ENCODE measurements at regions not wholly inside any gene's neighbourhood (a gene's known extent, or its start where the extent isn't known, plus 50 kb on each side); places are given as distances from the start of the nearest gene placed in this dataset.

- Histone ChIP-seq H3K27ac (ENCODE audit: low read depth in 2 of 2, low read length in 1 of 2) (no peak overlapping the region), H3K79me2 (ENCODE audit: insufficient read depth) (no peaks in the 10 kb centered on the region), H3F3A (replicated peaks; ENCODE audit: insufficient read depth) (no peaks in the 10 kb centered on the region), H3K27me3 (ENCODE audit: insufficient read depth) (no peaks in the 10 kb centered on the region), H3K9me3 (no peaks in the 10 kb centered on the region), H3K4me2 (no peak overlapping the region), H3K36me3 (replicated peaks in 1 of 2; ENCODE audit: control insufficient read depth in 1 of 2, insufficient read depth in 2 of 2, low read length in 1 of 2) (no peaks in the 10 kb centered on the region), H4K20me1 (ENCODE audit: insufficient read depth) (no peaks in the 10 kb centered on the region), H3K4me1 (ENCODE audit: control insufficient read depth in 1 of 2, insufficient read depth in 2 of 2, low read depth in 1 of 2, low read length in 1 of 2) (no peaks in the 10 kb centered on the region), H3K4me3 (ENCODE audit: low read depth in 2 of 2, low read length in 1 of 2) (no peak overlapping the region), H3K9me2 (no peaks in the 10 kb centered on the region), H3K9ac (no peak overlapping the region), H2AFZ (ENCODE audit: low read depth) (no peak overlapping the region)
- ChIA-PET POLR2A (no interaction called here), CTCF (no interaction called here)
- 13% methylated on average over 3 of the region's 3 CpGs for WGBS (ENCODE audit: low lambda C conversion rate)
- TF ChIP-seq, protein P1, sequence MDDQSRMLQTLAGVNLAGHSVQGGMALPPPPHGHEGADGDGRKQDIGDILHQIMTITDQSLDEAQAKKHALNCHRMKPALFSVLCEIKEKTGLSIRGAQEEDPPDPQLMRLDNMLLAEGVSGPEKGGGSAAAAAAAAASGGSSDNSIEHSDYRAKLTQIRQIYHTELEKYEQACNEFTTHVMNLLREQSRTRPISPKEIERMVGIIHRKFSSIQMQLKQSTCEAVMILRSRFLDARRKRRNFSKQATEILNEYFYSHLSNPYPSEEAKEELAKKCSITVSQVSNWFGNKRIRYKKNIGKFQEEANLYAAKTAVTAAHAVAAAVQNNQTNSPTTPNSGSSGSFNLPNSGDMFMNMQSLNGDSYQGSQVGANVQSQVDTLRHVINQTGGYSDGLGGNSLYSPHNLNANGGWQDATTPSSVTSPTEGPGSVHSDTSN (IDR thresholded peaks at IDR 0.05), result no peak
- TF ChIP-seq, protein P2, sequence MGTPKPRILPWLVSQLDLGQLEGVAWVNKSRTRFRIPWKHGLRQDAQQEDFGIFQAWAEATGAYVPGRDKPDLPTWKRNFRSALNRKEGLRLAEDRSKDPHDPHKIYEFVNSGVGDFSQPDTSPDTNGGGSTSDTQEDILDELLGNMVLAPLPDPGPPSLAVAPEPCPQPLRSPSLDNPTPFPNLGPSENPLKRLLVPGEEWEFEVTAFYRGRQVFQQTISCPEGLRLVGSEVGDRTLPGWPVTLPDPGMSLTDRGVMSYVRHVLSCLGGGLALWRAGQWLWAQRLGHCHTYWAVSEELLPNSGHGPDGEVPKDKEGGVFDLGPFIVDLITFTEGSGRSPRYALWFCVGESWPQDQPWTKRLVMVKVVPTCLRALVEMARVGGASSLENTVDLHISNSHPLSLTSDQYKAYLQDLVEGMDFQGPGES (IDR thresholded peaks at IDR 0.05; ENCODE audit: low read depth, low read length), result no peak
- TF ChIP-seq RAD21 (IDR thresholded peaks at IDR 0.05; ENCODE audit: low read length), result no peak
- TF ChIP-seq, protein P3, sequence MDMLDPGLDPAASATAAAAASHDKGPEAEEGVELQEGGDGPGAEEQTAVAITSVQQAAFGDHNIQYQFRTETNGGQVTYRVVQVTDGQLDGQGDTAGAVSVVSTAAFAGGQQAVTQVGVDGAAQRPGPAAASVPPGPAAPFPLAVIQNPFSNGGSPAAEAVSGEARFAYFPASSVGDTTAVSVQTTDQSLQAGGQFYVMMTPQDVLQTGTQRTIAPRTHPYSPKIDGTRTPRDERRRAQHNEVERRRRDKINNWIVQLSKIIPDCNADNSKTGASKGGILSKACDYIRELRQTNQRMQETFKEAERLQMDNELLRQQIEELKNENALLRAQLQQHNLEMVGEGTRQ (IDR thresholded peaks at IDR 0.05; ENCODE audit: borderline replicate concordance, low read depth, low read length), result no peak
- no peak for TF ChIP-seq TCF12 (IDR thresholded peaks at IDR 0.05)
- no peak for TF ChIP-seq FOXM1 (IDR thresholded peaks at IDR 0.05; ENCODE audit: low read depth)
- TF ChIP-seq EP300 (IDR thresholded peaks at IDR 0.05; ENCODE audit: borderline replicate concordance in 1 of 2, low read depth in 1 of 2, low read length in 1 of 2), result no peak
- TF ChIP-seq ELF1 (IDR thresholded peaks at IDR 0.05), result no peak
- no peak for TF ChIP-seq TAF1 (IDR thresholded peaks at IDR 0.05; ENCODE audit: borderline replicate concordance, low read depth, low read length)
- TF ChIP-seq MAX (IDR thresholded peaks at IDR 0.05; ENCODE audit: low read depth), result no peak
- no peak for TF ChIP-seq TEAD4 (IDR thresholded peaks at IDR 0.05; ENCODE audit: borderline replicate concordance, insufficient read depth)
- TF ChIP-seq, protein P4, sequence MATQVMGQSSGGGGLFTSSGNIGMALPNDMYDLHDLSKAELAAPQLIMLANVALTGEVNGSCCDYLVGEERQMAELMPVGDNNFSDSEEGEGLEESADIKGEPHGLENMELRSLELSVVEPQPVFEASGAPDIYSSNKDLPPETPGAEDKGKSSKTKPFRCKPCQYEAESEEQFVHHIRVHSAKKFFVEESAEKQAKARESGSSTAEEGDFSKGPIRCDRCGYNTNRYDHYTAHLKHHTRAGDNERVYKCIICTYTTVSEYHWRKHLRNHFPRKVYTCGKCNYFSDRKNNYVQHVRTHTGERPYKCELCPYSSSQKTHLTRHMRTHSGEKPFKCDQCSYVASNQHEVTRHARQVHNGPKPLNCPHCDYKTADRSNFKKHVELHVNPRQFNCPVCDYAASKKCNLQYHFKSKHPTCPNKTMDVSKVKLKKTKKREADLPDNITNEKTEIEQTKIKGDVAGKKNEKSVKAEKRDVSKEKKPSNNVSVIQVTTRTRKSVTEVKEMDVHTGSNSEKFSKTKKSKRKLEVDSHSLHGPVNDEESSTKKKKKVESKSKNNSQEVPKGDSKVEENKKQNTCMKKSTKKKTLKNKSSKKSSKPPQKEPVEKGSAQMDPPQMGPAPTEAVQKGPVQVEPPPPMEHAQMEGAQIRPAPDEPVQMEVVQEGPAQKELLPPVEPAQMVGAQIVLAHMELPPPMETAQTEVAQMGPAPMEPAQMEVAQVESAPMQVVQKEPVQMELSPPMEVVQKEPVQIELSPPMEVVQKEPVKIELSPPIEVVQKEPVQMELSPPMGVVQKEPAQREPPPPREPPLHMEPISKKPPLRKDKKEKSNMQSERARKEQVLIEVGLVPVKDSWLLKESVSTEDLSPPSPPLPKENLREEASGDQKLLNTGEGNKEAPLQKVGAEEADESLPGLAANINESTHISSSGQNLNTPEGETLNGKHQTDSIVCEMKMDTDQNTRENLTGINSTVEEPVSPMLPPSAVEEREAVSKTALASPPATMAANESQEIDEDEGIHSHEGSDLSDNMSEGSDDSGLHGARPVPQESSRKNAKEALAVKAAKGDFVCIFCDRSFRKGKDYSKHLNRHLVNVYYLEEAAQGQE (IDR thresholded peaks at IDR 0.05; ENCODE audit: low read depth, low read length), result no peak
- TF ChIP-seq USF1 (IDR thresholded peaks at IDR 0.05; ENCODE audit: borderline replicate concordance, low read depth), result no peak
- TF ChIP-seq, protein P5, sequence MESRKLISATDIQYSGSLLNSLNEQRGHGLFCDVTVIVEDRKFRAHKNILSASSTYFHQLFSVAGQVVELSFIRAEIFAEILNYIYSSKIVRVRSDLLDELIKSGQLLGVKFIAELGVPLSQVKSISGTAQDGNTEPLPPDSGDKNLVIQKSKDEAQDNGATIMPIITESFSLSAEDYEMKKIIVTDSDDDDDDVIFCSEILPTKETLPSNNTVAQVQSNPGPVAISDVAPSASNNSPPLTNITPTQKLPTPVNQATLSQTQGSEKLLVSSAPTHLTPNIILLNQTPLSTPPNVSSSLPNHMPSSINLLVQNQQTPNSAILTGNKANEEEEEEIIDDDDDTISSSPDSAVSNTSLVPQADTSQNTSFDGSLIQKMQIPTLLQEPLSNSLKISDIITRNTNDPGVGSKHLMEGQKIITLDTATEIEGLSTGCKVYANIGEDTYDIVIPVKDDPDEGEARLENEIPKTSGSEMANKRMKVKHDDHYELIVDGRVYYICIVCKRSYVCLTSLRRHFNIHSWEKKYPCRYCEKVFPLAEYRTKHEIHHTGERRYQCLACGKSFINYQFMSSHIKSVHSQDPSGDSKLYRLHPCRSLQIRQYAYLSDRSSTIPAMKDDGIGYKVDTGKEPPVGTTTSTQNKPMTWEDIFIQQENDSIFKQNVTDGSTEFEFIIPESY (IDR thresholded peaks at IDR 0.05; ENCODE audit: borderline replicate concordance, low read depth), result no peak
- TF ChIP-seq RFX5 (IDR thresholded peaks at IDR 0.05; ENCODE audit: low read length), result no peak
- TF ChIP-seq JUND (IDR thresholded peaks at IDR 0.05), result no peak
- no peak for TF ChIP-seq NRF1 (IDR thresholded peaks at IDR 0.05; ENCODE audit: low read depth, low read length)
- no peak for TF ChIP-seq GATA2 (CRISPR knock-in tag; IDR thresholded peaks at IDR 0.05)
- no peak for TF ChIP-seq FOXJ3 (CRISPR knock-in tag; IDR thresholded peaks at IDR 0.05)
- no peak for DNase-seq
These were observed 540.3 kb downstream of the BCL11B start for GRCh38 chr14:98731701-98732100.

Measured in SK-N-SH (cell line).